Lower leg skin (tissue), 4 donors: ENCODE measurements at regions not wholly inside any gene's neighbourhood (a gene's known extent, or its start where the extent isn't known, plus 50 kb on each side); places are given as distances from the start of the nearest gene placed in this dataset.

ENCODE experiments used
- DNase-seq, 2 donors: peaks; one replicate each; pipeline ENCODE4 v3.0.0-alpha.2; 2019; ENCODE audit warnings: low spot score in 2 of 2
- H3K4me3 ChIP-seq: fragments of 200-600 bp; sonication (generic); 2 replicates; pipeline ENCODE4 v1.5.1; 2017; ENCODE audit warnings: mild to moderate bottlenecking, low read depth; ENCODE audit not compliant: poor library complexity, severe bottlenecking
- POLR2A ChIP-seq, 2 donors: fragments of 450-650 bp; IDR thresholded peaks; one replicate each; pipeline ENCODE4 v1.6.1; 2016 to 2017; ENCODE audit warnings: antibody characterized with exemption in 2 of 2, mild to moderate bottlenecking in 1 of 2, moderate library complexity in 1 of 2
- WGBS, 2 donors: methylation state at CpG; one replicate each; pipeline ENCODE4 v1.1.5; 2018; 5-methylcytosine and 5-hydroxymethylcytosine counted together
- intact Hi-C: fragments of 100-400 bp; cut with DNase I; formaldehyde crosslinking; loops from one replicate; pipeline ENCODE4 v1.15.0; 2023; ENCODE audit warnings: low total_unique reads
- TF ChIP-seq, protein P1 (sequence below), 3 donors: fragments of 450-650 bp; IDR thresholded peaks; one replicate each; pipeline ENCODE4 v1.5.1; 2016; ENCODE audit warnings: antibody characterized with exemption in 3 of 3, mild to moderate bottlenecking in 3 of 3, moderate library complexity in 2 of 3

DNA sequence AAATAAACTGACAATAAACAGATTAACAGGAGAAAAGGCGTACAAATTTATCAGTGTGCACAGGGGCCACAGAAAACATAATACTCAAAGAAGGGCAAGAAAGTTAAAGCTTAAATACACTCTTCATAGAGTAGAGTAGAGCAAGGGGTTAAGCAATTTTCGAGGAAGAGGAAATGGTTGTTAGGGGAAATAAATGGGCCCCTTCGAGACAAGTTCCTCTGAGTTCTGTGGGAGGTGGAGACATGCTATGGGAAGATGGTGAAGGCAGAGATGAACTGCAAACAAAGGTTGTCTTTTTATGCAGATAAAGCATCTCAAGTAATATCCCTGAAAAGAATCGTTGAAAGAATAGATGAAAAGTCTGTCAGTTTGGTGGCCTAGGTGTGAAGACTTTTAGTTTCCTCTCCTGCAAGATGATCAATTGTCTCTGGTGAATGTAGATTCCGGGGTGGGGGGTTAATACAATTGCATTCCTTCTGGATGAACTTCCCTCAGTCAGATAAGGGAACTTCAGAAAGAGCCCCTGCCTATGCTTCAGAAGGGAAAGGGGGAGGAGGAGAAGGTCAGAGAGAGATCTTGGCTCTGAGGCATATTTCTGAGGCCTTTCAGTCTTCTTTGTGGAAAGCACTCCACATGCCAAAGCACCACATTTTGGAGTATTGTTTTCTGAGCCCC, 127.0 kb downstream of the METTL4 start:
- no peak for DNase-seq
- TF ChIP-seq, protein P1, sequence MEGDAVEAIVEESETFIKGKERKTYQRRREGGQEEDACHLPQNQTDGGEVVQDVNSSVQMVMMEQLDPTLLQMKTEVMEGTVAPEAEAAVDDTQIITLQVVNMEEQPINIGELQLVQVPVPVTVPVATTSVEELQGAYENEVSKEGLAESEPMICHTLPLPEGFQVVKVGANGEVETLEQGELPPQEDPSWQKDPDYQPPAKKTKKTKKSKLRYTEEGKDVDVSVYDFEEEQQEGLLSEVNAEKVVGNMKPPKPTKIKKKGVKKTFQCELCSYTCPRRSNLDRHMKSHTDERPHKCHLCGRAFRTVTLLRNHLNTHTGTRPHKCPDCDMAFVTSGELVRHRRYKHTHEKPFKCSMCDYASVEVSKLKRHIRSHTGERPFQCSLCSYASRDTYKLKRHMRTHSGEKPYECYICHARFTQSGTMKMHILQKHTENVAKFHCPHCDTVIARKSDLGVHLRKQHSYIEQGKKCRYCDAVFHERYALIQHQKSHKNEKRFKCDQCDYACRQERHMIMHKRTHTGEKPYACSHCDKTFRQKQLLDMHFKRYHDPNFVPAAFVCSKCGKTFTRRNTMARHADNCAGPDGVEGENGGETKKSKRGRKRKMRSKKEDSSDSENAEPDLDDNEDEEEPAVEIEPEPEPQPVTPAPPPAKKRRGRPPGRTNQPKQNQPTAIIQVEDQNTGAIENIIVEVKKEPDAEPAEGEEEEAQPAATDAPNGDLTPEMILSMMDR (IDR thresholded peaks at IDR 0.05), result no peak
- no peak for TF ChIP-seq POLR2A (IDR thresholded peaks at IDR 0.05)
- intact Hi-C loops, result no loop called here
- H3K4me3 ChIP-seq, result no peak overlapping the region
- 51 to 56% methylated on average over 5 of the region's 5 CpGs for WGBS, 2 donors

DNA sequence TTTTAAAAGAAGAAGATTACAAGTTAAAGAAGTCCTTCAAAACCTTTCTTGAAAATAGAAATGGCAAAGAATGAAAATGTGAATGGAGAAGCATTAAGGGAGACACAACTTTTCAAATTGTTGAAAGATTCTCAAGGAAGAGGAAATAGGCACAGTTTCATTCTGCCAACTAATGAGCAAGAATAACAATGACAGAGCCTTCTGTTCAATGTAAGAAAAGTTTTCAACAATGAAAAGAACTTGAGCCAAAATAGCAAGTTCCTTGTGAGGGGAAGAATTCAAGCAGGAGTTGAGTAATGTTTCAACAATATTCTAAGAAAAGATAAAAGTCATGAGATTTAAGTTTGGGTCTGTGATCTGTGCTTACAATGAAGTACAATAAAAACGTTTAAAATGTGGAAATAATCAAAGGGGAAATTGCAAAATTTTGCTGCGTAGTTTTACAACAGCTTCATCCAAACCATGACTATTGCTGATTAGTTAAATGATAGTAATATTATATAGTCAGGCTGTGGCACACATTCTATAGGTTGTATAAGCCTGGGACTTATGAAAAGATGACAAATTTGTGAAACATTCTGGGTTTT, 122.6 kb downstream of the METTL4 start:
- no peak for TF ChIP-seq POLR2A (IDR thresholded peaks at IDR 0.05)
- TF ChIP-seq, protein P1 (IDR thresholded peaks at IDR 0.05), result no peak
- WGBS, 2 donors, result 37 to 48% methylated on average over 2 of the region's 2 CpGs
- intact Hi-C loops, result no loop called here
- no peak for DNase-seq
- H3K4me3 ChIP-seq, result no peak overlapping the region

DNA sequence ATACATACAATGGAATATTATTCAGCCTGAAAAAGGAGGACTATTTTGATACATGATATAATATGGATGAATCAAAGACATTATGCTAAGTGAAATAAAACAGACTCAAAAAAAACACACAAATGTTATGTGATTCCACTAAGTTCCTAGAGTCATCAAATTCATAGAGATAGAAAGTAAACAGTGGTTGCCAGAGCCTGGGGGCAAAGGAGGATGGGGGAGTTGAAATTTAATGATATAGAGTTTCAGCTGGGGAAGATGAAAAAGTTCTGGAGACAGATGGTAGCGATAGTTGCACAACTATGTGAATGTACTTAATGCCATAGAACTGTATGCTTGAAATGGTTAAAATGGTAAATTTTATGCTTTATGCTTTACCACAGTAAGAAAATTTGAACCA, 119.7 kb downstream of the METTL4 start:
- WGBS, 2 donors, result 40 to 61% methylated on average over 1 of the region's 1 CpG
- no peak for DNase-seq
- H3K4me3 ChIP-seq, result no peak overlapping the region
- TF ChIP-seq, protein P1 (IDR thresholded peaks at IDR 0.05), result no peak
- TF ChIP-seq POLR2A (IDR thresholded peaks at IDR 0.05), result no peak
- intact Hi-C loops, result no loop called here

GRCh38 chr18:2459886-2460285, 111.4 kb downstream of the METTL4 start:
- H3K4me3 ChIP-seq, result no peak overlapping the region
- DNase-seq, result no peak
- TF ChIP-seq, protein P1 (IDR thresholded peaks at IDR 0.05), result no peak
- TF ChIP-seq POLR2A (IDR thresholded peaks at IDR 0.05), result no peak
- intact Hi-C loops, result no loop called here
- 81 to 83% methylated on average over 2 of the region's 2 CpGs for WGBS, 2 donors

DNA sequence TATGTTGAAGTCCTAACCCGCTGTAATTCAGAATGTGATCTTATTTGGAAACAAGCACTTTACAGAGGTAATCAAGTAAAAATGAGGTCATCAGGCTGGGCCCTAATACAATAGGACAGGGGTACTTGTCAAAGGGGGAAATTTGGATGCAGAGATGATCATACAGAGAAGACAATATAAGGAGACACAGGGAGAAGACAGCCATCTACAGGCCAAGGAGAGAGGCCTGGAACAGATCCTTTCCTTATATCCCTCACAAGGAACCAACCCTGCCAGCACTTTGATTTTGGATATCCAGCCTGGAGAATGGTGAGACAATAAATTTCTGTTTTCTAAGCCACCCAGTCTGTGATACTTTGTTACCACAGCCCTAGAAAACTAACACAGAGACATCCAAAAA, 104.3 kb downstream of the METTL4 start:
- no peak overlapping the region for H3K4me3 ChIP-seq
- 87 to 95% methylated on average over 1 of the region's 1 CpG for WGBS, 2 donors
- DNase-seq, result no peak
- TF ChIP-seq, protein P1 (IDR thresholded peaks at IDR 0.05), result no peak
- no peak for TF ChIP-seq POLR2A (IDR thresholded peaks at IDR 0.05)
- intact Hi-C loops, result no loop called here

DNA sequence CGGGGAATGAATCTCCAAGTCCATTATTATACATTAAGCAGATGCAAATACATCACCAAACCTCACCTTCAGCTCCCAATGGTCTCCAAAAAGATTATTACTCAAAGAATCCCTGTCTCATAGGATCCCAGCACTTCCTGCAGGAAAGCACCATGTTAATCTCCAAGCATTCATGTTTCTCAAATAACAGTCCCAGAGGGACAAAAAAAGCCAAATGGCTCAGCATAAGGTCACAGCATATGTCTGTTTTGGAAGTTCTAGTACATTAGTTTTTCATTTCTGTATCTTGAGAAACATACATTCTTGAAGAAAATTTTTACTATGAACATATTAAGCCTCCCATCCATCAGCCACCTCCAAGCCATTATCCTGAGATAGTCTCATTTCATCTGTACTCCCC, 103.3 kb downstream of the METTL4 start:
- DNase-seq, result no peak
- no peak overlapping the region for H3K4me3 ChIP-seq
- TF ChIP-seq POLR2A (IDR thresholded peaks at IDR 0.05), result no peak
- TF ChIP-seq, protein P1 (IDR thresholded peaks at IDR 0.05), result no peak
- intact Hi-C loops, result no loop called here
- 70 to 83% methylated on average over 1 of the region's 1 CpG for WGBS, 2 donors
